ENCODE measurements at regions not wholly inside any gene's neighbourhood (a gene's known extent, or its start where the extent isn't known, plus 50 kb on each side); places are given as distances from the start of the nearest gene placed in this dataset.
"Not testable (repeated sequence)": the region's sequence is repeated elsewhere in the genome, so short reads cannot be mapped to it uniquely, and the experiment has no call there.

GRCh38 chr15:81724536-81724935 lies 321.3 kb downstream of the MEX3B start:
- DNase-seq (ENCODE audit: low read depth in 2 of 2) = no peak

- no peak for DNase-seq (ENCODE audit: low read depth in 2 of 2)
Measured at GRCh38 chr15:81723701-81724100, 322.1 kb downstream of the MEX3B start.

GRCh38 chr15:81723113-81723651 lies 322.6 kb downstream of the MEX3B start:
- DNase-seq (ENCODE audit: low read depth in 2 of 2) = no peak

DNA sequence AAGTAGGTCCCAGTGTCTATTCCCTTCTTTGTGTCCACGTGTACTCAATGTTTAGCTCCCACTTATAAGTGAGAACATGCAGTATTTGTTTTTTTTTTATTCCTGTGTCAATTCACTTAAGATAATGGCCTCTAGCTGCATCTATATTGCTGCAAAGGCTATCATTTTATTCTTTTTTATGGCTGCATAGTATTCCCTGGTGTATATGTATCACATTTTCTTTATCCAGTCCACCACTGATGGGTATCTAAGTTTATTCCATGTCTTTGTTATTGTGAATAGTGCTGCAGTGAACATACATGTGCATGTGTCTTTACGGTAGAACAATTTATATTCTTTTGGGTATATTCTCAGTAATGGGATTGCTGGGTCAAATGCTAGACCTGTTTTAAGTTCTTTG lies 329.4 kb downstream of the MEX3B start:
- DNase-seq (ENCODE audit: low read depth in 2 of 2) = not testable (repeated sequence)

DNA sequence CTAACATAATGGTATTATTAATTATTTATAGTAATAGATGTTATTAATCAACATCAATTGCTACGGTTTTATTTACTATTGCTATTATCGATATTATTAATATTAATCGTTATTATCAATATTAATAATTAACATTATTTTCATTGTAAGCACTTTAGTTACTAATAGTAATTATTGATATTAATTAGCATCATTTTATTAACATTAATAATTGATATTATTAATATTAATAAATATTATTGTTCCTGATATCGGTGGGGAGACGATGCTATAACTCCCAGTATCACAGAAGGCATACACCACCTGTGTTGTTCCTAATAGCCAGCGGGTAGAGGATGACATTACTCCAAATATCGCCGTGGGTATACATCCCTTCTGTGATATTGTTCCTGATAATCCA lies 335.5 kb downstream of the MEX3B start:
- no peak for DNase-seq (ENCODE audit: low read depth in 2 of 2)

- DNase-seq (ENCODE audit: low read depth in 2 of 2) = not testable (repeated sequence)
Measured at GRCh38 chr15:81706816-81707346, 332.9 kb upstream of the TMC3 start.

DNA sequence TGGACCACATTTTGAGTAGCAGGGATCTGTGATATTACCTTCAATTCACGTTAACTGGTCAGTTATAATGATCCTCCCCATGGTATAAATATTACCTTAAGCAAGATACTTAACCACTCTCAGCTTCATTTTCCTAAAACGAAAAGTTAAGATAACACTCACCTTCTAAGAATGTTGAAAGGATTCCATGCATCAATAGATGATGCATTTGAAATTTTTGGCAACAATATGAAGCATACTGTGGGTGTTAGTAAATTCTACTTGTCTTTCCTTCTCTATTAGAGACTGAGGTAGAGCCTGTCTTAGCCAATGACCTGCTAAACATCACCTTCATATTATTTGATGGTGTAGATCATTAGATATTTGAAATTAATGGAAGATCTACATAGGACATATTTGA lies 331.7 kb upstream of the TMC3 start:
- not testable (repeated sequence) for DNase-seq (ENCODE audit: low read depth in 2 of 2)

- no peak for DNase-seq (ENCODE audit: low read depth in 2 of 2)
Measured at GRCh38 chr15:81686021-81686420, 312.0 kb upstream of the TMC3 start.

GRCh38 chr15:81685237-81685636 lies 311.2 kb upstream of the TMC3 start:
- DNase-seq (ENCODE audit: low read depth in 2 of 2) = no peak

DNA sequence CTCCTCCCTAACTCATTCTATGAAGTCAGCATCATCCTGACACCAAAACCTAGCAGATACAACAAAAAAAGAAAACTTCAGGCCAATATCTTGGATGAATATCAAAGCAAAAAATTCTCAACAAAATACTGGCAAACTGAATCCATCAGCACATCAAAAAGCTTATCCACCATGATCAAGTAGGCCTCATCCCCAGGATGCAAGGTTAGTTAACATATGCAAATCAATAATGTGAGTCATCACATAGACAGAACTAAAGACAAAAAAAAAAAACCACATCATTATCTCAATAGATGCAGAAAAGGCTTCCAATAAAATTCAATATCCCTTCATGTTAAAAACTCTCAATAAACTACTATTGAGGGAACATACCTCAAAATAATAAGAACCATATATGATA lies 306.8 kb upstream of the TMC3 start:
- DNase-seq (ENCODE audit: low read depth in 2 of 2) = no peak

- no peak for DNase-seq (ENCODE audit: low read depth in 2 of 2)
Measured at GRCh38 chr15:81666839-81667238, 292.8 kb upstream of the TMC3 start.

GRCh38 chr15:81660976-81661375 lies 287.0 kb upstream of the TMC3 start:
- no peak for DNase-seq (ENCODE audit: low read depth in 2 of 2)

DNA sequence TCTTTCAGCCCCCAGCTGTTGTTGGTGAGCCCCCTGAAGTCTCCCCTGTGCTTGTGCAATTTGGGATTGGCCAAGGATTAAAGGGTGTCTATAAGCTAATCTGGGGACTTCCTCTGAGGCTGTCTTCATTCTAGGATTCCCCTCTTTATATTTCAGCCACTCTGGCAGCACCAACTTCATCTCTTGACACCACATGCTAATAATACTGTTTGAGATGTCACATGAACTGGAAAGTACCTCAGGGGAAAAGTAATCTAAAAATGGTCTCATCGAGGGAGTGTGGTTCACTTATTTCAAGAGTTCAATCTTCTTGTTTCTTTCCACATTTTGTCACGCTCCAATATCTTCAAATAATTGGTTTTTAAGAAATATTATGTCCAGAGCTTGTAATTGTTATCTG lies 279.2 kb upstream of the TMC3 start:
- no peak for DNase-seq (ENCODE audit: low read depth in 2 of 2)

- no peak for DNase-seq (ENCODE audit: low read depth in 2 of 2)
Measured at GRCh38 chr15:81645470-81645869, 271.5 kb upstream of the TMC3 start.

DNA sequence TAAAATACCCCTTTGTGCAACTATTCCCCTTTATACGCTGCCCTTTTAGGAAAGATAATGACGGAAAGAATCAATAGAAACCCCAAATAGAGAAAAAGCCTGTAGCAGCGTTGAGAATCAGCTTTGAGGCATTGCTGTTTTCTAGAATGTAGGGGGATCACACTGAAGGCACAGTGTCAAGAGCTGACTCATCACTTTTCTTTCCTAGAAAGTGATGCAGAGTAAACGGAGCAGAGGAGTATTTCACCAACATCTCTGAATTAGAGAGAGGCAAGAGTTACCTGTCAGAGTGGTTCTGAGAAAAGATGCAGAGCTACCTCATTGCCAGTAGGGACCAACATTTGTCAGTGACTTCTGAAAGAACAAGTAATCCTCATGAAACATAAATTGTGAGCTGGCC lies 269.8 kb upstream of the TMC3 start:
- no peak for DNase-seq (ENCODE audit: low read depth in 2 of 2)

DNA sequence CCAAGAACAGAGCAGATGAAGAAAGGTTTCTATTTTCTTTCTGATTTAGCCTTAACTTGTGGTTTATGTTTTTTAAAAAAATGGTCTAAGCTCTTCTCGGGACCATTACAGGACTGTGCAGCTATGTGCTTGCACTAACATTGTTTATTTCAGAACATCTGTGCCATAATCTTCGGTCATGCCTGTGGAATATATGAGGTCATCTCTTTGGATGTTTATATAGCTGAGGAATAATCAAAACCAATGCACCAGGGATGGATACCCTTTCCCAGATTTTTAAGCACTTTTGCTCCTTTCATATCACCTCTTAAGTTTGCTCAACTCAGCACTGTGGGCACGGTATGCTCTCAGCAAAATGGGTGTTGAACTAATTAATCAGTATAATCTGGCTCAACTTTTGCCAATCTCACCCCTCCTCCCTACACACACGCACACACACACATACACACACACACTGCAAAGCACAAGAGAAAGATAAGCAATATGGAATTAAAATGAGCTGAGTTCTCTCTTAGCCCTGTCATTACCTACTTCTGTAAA lies 268.5 kb upstream of the TMC3 start:
- no peak for DNase-seq (ENCODE audit: low read depth in 2 of 2)

- DNase-seq (ENCODE audit: low read depth in 2 of 2) = not testable (repeated sequence)
Measured at GRCh38 chr15:81636064-81636463, 262.1 kb upstream of the TMC3 start.

GRCh38 chr15:81633889-81634288 lies 259.9 kb upstream of the TMC3 start:
- no peak for DNase-seq (ENCODE audit: low read depth in 2 of 2)

DNA sequence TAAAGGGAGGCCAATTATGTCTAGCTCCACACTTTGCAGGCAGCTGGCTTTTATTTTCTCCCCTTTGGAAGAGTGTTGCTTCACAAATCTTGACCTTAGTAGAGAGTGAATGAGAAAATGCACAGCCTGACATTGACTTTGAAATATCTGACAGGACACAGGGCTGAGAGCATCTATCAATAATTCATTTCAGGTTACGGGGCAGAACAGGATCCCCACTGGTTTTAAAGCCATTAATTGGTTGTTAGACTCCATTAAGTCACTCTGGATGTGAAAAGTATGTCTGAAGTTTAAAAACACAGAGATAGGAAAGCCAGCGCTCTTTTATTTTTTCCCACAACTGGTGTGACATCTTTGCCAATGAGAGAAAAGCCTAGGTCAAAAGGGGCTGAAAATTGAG lies 251.9 kb upstream of the TMC3 start:
- no peak for DNase-seq (ENCODE audit: low read depth in 2 of 2)

GRCh38 chr15:81619002-81619401 lies 245.0 kb upstream of the TMC3 start:
- no peak for DNase-seq (ENCODE audit: low read depth in 2 of 2)

GRCh38 chr15:81612631-81613030 lies 238.6 kb upstream of the TMC3 start:
- no peak for DNase-seq (ENCODE audit: low read depth in 2 of 2)

GRCh38 chr15:81611679-81612078 lies 237.7 kb upstream of the TMC3 start:
- DNase-seq (ENCODE audit: low read depth in 2 of 2) = no peak

- no peak for DNase-seq (ENCODE audit: low read depth in 2 of 2)
Measured at GRCh38 chr15:81608309-81608829, 234.4 kb upstream of the TMC3 start.

- DNase-seq (ENCODE audit: low read depth in 2 of 2) = no peak
Measured at GRCh38 chr15:81604713-81605112, 230.7 kb upstream of the TMC3 start.
